Activated CD4-positive, alpha-beta T cell treated with anti-CD3 and anti-CD28 coated beads, Interleukin-2, amount 50 U/mL, for 4 hours (primary cell): ENCODE measurements at regions not wholly inside any gene's neighbourhood (a gene's known extent, or its start where the extent isn't known, plus 50 kb on each side); places are given as distances from the start of the nearest gene placed in this dataset.
"Not testable (repeated sequence)": the region's sequence is repeated elsewhere in the genome, so short reads cannot be mapped to it uniquely, and the experiment has no call there.

Source experiments
- DNase-seq, 2 experiments: peaks; one replicate each; pipeline ENCODE4 v3.0.0-alpha.2; 2020

DNA sequence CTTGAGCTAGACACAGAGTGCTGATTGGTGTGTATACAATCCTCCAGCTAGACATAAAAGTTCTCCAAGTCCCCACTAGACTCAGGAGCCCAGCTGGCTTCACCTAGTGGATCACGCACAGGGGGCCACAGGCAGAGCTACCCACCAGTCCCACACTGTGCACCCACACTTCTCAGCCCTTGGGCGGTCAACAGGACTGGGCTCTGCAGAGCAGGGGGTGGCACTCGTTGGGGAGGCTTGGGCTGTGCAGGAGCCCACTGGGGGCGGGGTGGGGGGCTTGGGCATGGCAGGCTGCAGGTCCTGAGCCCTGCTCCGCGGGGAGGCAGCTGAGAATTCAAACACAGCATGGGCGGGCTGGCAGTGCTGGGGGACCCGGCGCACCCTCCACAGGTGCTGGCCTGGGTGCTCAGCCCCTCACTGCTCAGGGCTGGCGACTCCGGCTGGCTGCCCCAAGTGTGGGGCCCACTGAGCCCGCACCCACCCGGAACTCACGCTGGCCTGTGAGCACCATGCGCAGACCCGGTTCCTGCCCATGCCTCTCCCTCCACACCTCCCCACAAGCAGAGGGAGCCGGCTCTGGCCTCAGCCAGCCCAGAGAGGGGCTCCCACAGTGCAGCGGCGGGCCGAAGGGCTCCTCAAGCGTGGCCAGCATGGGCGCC, 873.8 kb downstream of the PCDH17 start:
- not testable (repeated sequence) for DNase-seq

GRCh38 chr13:58528351-58528750, 896.8 kb downstream of the PCDH17 start:
- no peak for DNase-seq

- no peak for DNase-seq
These were observed 900.1 kb downstream of the PCDH17 start for GRCh38 chr13:58531614-58532013.

DNA sequence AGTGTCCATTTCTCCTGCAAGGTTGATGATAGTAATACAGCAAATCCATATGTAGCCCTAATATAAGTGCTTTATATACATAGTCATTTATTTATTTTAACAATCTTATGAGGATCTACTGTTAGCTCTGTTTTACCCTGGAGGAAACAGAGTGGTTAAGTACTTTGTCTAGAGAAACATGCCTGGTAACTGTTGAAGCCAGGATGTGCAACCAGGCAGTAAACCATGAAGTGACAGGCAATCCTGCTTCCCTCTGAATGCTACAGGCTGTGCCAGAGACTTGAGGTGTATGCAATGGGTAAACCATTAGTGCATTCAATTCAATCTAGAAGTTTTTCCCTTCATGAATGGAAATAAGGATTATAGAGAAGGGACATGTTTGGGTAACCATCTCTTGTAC, 911.0 kb downstream of the PCDH17 start:
- no peak for DNase-seq

DNA sequence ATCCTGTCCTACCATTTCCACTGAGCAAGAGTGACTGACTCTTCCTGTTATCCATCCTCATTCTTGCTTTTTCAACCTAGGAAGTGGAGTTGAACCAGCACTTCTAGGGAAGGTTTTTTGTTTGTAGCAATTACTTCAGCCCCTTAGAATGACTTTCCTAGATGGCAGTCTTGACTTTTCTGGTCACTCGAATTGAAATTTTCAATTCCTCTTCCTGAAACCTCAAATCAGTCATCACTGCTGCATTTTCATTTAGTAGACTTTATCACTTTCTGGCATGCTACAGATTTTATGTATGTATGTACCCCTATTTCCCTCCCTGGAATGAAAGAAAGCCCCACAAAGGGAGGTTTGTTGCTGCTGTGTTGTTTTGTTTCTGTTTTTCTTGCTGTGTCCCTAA, 915.9 kb downstream of the PCDH17 start:
- DNase-seq, result no peak

GRCh38 chr13:58566176-58566575, 934.6 kb downstream of the PCDH17 start:
- no peak for DNase-seq

DNA sequence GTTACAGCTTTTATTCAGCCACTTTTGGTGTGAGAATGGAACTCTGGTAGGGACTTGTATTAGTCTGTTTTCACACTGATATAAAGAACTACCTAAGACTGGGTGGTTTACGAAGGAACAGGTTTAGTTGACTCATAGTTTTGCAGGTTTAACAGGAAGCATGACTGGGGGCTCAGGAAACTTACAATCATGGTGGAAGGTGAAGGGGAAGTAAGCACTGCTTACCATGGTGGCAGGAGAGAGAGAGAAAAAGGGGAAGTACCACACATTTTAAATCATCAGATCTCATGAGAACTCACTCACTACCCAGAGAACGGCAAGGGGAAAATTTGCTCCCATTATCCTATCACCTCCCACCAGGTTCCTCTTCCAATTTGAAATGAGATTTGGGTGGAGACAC, 942.2 kb downstream of the PCDH17 start:
- no peak for DNase-seq

- no peak for DNase-seq
These were observed 943.2 kb downstream of the PCDH17 start for GRCh38 chr13:58574791-58575190.

- no peak for DNase-seq
These were observed 947.9 kb downstream of the PCDH17 start for GRCh38 chr13:58579468-58579867.

- DNase-seq, result no peak
These were observed 952.4 kb downstream of the PCDH17 start for GRCh38 chr13:58583966-58584365.

GRCh38 chr13:58584610-58585009, 953.1 kb downstream of the PCDH17 start:
- DNase-seq, result no peak

- no peak for DNase-seq
These were observed 955.6 kb downstream of the PCDH17 start for GRCh38 chr13:58587183-58587582.

- DNase-seq, result no peak
These were observed 960.5 kb downstream of the PCDH17 start for GRCh38 chr13:58592052-58592451.

- no peak for DNase-seq
These were observed 961.2 kb downstream of the PCDH17 start for GRCh38 chr13:58592786-58593185.

DNA sequence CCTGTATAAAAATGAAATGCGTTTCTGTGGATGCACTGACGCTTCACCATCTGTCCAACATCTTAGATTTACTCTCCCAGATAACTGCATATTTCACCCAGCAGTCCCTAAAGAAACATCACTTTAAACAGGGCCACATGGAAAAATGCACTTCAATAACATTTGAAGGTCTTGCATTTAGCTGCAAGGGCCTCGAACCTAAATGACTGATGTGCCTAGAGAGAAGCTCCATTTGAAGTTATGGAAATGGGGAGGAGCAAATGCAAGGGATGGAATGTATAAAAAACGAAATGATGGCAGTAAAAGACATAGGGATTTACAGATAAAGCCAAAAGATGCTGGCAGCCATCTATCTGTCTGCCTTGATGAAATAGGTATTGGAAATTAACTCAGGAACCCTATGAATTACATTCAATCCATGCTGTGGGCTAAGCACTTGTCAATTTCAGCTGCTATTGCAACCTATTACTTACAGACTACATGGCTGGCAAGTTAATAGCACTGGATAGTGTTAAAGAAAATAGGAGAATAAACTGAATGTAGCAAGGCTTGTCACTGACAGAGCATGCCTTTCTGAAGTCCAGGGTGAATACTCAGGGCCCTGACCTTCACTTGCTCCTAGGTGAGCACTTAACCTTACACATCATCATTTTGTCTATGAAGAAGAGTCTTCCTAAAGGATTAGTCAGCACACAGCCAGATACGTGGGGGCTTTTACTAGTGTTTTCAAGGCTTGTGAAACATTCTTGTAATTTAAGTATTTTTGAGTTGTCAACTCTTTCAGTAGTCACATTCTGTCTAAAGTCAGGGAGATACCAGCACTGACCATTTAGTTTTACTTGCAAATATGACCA, 963.4 kb downstream of the PCDH17 start:
- DNase-seq, result no peak

- no peak for DNase-seq
These were observed 966.0 kb downstream of the PCDH17 start for GRCh38 chr13:58597552-58597951.

DNA sequence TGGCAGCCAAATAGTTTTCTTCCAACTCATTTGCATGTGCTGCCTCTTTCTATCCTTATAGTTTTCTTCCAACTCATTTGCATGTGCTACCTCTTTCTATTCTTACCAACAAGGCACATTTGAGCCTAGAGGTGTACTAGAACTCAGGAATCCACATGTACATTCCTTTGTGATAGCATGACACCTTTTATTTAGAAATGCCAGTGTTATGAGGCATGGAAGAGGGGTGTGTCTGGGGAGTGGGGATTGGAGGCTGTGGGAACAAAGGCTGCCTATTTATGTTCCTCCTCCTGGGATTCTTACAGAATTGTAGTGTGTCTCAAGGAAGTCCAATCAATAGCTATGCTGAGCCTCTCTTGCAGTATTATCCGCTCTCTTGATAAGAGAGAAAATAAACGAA, 966.7 kb downstream of the PCDH17 start:
- DNase-seq, result no peak

DNA sequence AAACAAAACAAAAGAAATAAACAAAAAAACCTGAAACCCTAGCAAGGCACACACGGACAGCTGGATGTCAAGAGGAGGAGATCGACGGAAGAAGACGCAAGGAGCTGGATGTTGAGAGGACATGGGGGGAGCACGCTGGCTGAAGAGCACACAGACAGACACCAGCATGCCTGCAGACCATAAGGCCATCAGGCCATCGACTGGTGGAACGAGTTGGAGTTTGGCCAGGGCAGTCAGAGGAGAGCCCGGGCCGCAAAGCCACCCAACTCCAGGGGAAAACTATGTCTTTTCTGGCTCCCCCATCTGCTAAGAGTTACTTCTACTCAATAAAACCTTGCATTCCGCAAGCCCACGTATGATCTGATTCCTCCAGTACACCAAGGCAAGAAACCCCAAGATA, 979.6 kb downstream of the PCDH17 start:
- DNase-seq, result no peak

- DNase-seq, result no peak
These were observed 986.5 kb downstream of the PCDH17 start for GRCh38 chr13:58617880-58618665.

DNA sequence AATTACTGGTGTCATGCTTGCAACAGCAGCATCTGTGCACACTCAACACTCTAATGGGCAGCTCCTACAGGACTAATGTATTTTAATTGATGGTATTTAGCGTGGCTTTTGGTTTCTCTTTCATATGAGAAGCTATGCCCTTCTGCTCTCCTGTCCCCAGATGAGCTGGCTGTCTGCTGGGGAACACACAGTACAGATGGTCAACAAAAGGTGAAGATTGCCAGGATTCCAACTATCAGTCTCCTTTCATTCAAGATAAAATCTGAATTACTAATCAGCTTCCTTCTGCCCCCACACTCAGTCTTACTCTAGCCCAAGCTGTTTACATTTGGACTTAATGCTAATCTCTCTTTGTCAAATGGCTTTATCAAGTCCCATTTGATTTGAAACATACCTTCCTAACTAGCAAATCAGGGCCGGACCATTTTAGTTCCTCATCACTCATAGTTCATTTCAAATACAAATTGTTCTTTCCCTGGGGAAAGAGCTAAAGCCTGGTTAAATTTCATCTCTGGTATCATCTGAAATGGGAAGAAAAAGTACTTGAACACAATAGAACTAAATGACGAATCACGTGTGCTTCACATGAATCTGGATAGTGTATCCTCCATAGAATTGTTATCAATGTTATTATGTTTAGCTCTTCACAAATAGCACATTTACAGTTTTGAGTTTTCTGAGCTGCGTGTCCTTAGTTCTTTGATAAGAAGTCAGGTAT, 988.0 kb downstream of the PCDH17 start:
- DNase-seq, result no peak

- no peak for DNase-seq
These were observed 988.6 kb downstream of the PCDH17 start for GRCh38 chr13:58620176-58620575.

DNA sequence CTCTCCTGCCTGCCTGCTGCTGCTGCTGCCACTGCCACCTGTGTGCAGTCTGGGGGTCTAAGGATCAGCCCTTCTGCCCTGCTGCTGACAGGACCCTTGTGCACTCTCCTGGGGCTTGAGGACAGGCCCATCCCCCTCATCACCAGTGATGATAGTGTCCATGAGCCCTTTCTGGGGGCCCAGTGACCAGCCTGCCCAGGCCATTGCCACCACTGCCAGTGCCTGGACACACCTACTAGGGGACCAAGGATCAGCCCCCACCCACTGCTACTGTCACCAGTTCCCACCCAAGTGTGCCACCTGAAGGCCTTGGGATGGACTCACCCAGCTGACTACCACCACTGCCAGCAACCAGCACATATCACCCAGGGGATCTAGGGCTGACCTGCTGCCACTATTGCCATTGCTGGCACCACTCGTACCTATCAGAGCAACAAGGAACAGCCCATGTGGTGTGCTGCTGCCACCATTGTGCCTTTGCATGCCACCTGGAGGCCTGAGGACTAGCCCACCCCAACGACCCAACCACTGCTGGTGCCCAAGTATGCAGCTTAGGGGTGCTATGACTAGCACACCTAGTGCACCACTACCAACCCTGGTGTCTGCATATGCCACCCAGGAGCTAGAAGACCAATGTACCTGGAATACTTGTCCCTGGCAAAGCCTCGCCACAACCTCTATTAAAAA, 994.3 kb downstream of the PCDH17 start:
- DNase-seq, result no peak
